Retina (tissue), 1 donor: ENCODE measurements at regions not wholly inside any gene's neighbourhood (a gene's known extent, or its start where the extent isn't known, plus 50 kb on each side); places are given as distances from the start of the nearest gene placed in this dataset.
"Not testable (repeated sequence)": the region's sequence is repeated elsewhere in the genome, so short reads cannot be mapped to it uniquely, and the experiment has no call there.

Experiments used
- DNase-seq: peaks from one replicate; pipeline ENCODE4 v3.0.0-alpha.2; 2016

DNA sequence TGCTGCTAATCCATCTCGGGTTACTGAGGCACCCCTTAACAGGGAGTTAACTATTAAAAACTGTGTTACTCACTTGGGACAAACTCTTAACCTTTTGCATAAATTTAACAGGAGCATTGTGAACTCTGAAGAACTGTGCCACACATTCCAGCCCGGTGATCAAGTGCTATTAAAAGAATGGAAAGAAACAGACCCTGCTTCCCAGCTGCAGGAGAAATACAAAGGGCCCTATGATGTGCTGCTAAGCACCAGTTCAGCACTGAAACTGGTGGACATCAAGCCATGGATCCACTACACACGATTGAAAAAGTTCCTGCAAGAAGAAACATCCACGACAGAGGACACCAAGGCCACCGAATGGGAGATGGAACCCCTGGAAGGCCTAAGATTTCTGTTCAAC is 114.7 kb upstream of the PLCL2 start:
- no peak for DNase-seq

- DNase-seq = no peak
Observed at GRCh38 chr3:16770792-16771191, 114.0 kb upstream of the PLCL2 start.

GRCh38 chr3:16773594-16773993 is 111.2 kb upstream of the PLCL2 start:
- not testable (repeated sequence) for DNase-seq

DNA sequence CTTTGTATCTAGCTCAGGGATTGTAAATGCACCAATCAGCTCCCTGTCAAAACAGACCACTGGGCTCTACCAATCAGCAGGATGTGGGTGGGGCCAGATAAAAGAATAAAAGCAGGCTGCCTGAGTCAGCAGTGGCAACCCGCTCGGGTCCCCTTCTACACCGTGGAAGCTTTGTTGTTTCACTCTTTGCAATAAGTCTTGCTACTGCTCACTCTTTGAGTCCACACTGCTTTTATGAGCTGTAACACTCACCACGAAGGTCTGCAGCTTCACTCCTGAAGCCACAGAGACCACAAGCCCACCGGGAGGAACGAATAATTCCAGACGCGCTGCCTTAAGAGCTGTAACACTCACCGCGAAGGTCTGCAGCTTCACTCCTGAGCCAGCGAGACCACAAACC is 110.2 kb upstream of the PLCL2 start:
- not testable (repeated sequence) for DNase-seq

- no peak for DNase-seq
Observed at GRCh38 chr3:16784973-16785372, 99.8 kb upstream of the PLCL2 start.

GRCh38 chr3:16785465-16785864 is 99.3 kb upstream of the PLCL2 start:
- DNase-seq = no peak

DNA sequence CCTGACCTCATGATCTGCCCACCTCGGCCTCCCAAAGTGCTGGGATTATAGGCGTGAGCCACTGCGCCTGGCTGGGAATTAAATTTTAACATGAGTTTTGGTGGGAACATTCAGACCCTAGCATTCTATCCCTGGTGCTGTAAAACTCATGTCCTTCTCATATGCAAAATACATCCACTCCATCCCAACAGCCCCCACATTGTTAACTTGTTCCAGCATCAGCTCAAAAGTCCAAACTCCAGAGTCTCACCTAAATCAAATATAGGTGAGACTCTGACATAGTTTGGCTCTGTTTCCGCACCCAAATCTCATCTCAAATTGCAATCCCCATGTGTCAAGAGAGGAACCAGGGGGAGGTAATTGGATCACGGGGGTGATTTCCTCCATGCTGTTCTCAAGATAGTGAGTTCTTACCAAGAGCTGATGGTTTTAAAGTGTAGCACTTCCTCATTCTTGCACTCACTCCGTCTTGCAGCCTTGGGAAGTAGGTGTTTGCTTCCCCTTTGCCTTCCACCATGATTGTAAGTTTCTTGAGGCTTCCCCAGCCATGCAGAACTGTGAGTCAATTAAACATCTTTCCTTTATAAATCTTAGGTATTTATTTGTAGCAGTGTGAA is 96.2 kb upstream of the PLCL2 start:
- DNase-seq = no peak

DNA sequence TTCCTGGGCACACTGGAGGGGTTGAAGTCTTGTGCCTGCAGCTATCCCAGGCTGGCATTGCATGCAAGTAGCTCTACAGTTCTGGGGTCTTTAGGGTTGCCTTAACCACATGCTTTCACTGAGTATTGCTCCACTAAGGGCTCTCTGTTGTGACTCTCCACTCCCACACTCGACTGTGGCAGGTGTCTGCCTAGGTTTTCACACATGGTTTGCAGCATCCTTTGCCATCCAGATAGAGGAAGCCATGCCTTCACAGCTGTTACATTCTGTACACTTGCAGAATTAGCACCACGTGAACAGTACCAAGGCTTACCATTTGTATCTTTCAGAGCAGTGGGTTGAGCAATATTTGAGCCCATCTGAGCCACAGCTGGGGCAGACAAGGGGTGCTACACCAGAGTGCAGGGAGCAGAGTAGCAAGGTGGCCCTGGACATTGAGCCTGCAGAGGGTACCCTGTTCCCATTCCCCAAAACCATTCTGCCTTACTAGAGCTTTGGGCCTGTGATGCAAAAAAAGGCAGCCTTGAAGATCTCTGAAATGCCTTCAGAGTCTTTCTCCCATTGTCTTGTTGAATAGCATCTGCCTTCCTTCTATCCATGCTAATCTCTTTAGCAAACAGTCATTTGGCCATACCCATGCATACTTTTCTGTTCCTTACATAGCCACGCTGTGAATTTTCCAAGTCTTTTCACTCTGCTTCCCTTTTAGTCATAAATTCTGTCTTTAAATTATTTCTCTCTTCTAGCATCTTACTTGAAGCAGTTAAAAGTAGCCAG is 95.2 kb upstream of the PLCL2 start:
- no peak for DNase-seq

DNA sequence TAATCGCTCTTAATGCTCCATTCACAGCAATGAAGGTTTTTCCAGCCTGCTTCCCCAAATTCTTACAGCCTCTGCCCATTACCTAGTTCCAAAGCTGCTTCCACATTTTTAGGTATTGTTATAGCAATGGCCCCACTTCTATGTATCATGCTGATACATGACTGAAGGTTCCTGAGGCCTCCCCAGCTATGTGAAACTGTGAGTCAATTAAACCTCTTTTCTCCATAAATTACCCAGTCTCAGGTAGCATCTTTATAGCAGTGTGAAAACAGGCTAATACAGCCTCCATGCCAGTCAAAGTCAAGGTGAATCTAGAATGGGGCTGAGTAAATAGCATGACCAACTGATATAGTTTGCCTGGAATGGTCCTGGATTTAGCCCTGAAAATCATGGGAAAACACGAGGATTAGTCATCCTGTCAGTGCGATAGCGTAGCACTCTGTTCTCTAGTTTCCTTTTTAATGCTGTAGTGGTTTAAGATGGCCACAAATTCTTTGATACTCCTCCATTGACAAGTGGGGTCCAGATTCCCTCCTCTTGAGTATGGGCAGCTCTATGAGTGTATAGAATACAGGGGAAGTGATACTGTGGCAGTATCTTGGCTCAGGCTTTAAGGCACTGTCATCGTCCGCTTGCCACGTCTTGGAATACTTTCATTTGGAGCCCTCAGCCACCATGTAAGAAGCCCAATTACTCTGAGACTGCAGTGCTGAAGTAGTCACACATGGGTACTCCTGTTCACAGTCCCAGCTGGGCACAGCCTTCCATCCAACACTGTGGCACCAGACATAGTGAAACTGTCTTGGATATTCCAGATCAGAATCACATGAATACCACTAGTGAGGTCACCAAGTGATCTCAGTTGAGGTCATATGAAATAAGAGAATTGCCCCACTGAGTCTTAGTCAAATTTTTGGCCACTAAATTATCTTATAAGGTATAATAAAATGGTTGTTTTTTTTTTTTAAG is 94.0 kb upstream of the PLCL2 start:
- DNase-seq = no peak

- DNase-seq = no peak
Observed at GRCh38 chr3:16793321-16793720, 91.4 kb upstream of the PLCL2 start.

DNA sequence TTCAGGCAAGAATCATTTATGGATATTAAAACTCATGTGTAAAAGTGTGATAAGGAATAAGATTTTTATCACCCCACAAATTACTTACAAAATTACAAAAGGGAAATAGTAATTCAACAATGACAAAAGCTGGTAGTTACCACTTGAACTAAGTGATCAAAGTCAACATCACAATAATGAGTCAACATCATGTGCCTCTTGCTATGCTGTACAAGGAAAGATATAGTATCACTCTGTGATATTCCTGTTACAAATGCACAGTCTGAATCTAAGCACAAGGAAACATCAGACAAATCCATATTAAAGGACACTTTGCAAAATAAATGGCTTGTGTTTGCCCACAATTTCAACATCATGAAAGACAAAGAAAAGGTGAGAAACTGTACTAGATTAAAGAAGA is 90.5 kb upstream of the PLCL2 start:
- no peak for DNase-seq

GRCh38 chr3:16795581-16795980 is 89.2 kb upstream of the PLCL2 start:
- no peak for DNase-seq

GRCh38 chr3:16797831-16798230 is 86.9 kb upstream of the PLCL2 start:
- no peak for DNase-seq

GRCh38 chr3:16798738-16799137 is 86.0 kb upstream of the PLCL2 start:
- DNase-seq = no peak

DNA sequence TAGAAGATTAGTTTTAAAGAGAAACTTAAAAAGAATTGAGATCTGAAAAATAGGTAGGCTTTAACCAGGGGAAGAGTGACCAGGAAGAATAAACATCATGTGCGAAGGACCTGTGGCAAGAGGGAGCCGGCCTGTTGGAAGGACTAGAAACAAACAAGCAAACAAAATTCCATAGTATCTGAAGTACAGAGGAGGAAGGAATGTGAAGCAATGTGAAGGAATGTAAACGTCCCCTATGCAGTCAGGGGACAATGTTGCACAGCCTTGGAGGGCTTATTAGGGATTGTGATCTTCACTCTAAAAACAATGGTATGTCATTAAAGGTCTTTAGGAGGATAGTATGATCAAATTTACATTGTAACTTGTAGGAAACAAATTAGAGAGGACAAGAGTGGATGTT is 84.4 kb upstream of the PLCL2 start:
- no peak for DNase-seq

DNA sequence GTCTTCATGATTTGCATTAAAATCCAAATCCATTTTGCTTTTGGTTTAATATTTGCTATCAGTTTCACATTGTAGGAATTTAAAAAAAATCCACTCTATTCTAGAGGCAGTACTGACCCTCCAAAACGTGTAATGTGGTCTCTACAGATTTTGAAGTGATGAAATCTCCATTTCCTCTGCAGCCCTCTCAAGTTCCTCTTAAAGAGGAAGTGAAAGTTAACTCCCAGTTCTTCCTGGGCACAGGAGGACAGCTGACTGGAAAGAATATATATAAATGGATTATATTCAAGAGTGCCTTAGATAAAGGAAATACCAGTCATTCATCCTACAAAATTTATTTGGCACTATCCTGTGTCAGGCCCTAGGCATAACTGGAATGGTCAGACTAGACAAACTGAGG is 83.5 kb upstream of the PLCL2 start:
- no peak for DNase-seq

DNA sequence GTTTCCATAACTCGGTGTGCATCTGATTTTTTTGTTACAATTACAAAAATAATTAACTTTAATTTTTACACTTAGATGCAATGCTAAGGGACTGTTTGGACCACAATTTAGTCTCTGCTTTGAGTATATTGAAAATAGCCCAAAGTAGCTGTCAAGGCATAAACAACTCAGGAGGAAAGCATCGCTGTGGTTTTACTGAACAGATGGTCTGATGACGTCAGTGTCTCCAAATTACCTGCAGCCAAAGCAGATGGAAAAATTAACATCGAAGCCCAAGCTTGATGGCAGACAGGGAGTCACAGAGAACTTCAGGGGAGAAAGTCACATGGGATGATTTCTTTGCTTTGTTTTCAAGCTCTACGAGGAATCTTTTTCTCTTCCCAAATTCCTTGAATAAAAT is 83.1 kb upstream of the PLCL2 start:
- peak; percentile 39 for DNase-seq

GRCh38 chr3:16802389-16802788 is 82.4 kb upstream of the PLCL2 start:
- DNase-seq = no peak

DNA sequence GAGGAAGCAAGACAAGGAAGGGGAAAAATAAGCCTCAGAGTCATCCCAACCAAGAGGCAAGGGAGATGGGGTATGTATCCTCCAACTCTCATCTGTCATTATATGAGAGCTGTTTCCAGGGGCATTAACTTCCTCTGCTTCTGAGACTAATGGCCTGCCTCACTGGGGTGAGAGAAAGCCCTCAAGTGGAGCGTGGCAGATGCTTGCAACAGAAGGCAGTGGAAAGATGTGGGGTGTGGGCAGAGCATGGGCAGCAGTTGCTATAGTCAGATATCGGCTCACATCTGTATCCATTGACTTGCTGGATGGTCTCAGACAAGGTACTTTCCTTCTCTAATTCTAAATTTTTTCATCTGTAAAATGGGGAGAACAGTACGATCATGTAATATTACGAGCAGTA is 81.7 kb upstream of the PLCL2 start:
- DNase-seq = no peak

DNA sequence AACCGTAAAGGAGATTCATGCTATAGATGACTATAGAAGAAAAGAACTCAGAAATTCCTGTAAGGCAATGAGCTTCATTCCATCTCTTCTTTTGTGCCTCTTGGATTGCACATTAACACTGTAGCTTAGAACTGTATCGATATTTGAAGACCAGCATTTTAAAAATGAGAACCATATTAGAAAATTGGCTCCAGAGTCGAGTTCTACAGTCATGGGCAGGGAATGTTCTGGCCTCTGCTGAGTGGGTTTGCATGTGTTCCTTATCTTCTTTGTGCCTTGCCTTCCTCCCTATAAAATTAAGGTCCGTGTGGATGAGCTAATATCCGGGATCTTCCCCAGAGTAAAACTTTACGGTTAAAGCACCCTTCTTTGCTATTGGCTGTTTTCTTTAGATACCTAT is 77.4 kb upstream of the PLCL2 start:
- DNase-seq = no peak

GRCh38 chr3:16808393-16809107 is 76.2 kb upstream of the PLCL2 start:
- no peak for DNase-seq

DNA sequence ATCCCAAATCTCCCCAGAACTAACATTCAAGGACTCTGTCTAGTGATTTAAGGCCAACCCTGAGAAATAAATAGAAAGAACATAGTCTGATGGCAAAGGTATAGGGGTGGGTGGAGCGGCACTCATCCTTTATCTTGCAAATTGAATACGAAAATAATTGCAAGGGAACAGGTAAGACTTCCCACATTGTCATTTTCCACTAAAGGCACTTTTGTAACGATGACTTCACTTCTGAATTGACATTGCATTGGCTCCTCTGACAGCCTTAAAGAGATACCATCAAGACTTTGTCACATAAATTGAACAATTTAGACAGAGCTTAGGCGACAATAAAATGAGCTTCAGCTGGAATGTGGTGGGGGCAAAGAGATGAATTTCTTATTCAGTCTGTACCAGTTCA is 75.3 kb upstream of the PLCL2 start:
- no peak for DNase-seq

GRCh38 chr3:16809993-16810392 is 74.8 kb upstream of the PLCL2 start:
- no peak for DNase-seq
